Endothelial cell of umbilical vein (primary cell): ENCODE measurements at regions not wholly inside any gene's neighbourhood (a gene's known extent, or its start where the extent isn't known, plus 50 kb on each side); places are given as distances from the start of the nearest gene placed in this dataset.

Experiments used
- BruUV-seq: library from RNA; stranded (reverse); fragments of 400-500 nt; replicated peaks from 2 replicates; lab custom pipeline; 2021; lab: Mats Ljungman, UMichigan
- CTCF ChIA-PET: fragments of 300-600, 350-600 bp; sonication (Branson Sonifier 250); formaldehyde crosslinking; loops from one replicate; lab custom pipeline; 2021; ENCODE audit warnings: antibody characterized with exemption, inconsistent platforms; lab: Charles Lee
- POLR2A ChIA-PET: fragments of 300-600, 350-600 bp; sonication (Branson Sonifier 250); formaldehyde crosslinking; loops from one replicate; lab custom pipeline; 2021; ENCODE audit warnings: antibody characterized with exemption, inconsistent platforms; lab: Charles Lee
- DNase-seq: peaks from one replicate; pipeline ENCODE4 v3.0.0-alpha.2; 2011; ENCODE audit warnings: low read depth, low spot score
- FAIRE-seq: peaks from 2 replicates; lab custom pipeline; 2011; peaks lifted over from hg19 to GRCh38; lab: Jason Lieb, UNC
- H2AFZ ChIP-seq: 2 replicates; pipeline ENCODE4 v1.6.0; 2012; ENCODE audit warnings: low read depth, low read length, control low read depth, inconsistent platforms
- H3K27ac ChIP-seq: 2 replicates; pipeline ENCODE4 v1.5.1; 2011; ENCODE audit warnings: low read depth, mild to moderate bottlenecking, control low read depth, low read length, moderate library complexity; ENCODE audit not compliant: insufficient read depth
- H3K27me3 ChIP-seq, 2 experiments: 2 replicates each; pipeline versions ENCODE4 v1.6.0 to v1.6.1; 2011; ENCODE audit warnings: low read length in 2 of 2, mixed read lengths in 1 of 2; ENCODE audit not compliant: control insufficient read depth in 2 of 2, insufficient read depth in 2 of 2
- H3K36me3 ChIP-seq, 2 experiments: 2 replicates in 1 of 2; 3 replicates in 1 of 2; pipeline ENCODE4 v1.5.1; 2011; ENCODE audit warnings: low read length in 2 of 2, mild to moderate bottlenecking in 1 of 2, moderate library complexity in 1 of 2; ENCODE audit not compliant: control insufficient read depth in 2 of 2, insufficient read depth in 2 of 2; ENCODE audit errors: extremely low read depth in 1 of 2
- H3K4me1 ChIP-seq: 3 replicates; pipeline ENCODE4 v1.5.1; 2011; ENCODE audit warnings: mild to moderate bottlenecking, low read length; ENCODE audit not compliant: control insufficient read depth, insufficient read depth; ENCODE audit errors: extremely low read depth
- H3K4me2 ChIP-seq: 2 replicates; pipeline ENCODE4 v1.6.1; 2011; ENCODE audit warnings: low read length, control low read depth, mixed read lengths; ENCODE audit not compliant: insufficient read depth
- H3K4me3 ChIP-seq, 3 experiments: fragments of 200-600 bp in 1 of 3; sonication (generic), shearing (Covaris generic) in 1 of 3; replicated peaks in 1 of 3; 2 replicates each; pipeline ENCODE4 v1.5.1; 2011 to 2016; ENCODE audit warnings: control low read depth in 3 of 3, low read length in 3 of 3, mild to moderate bottlenecking in 2 of 3, inconsistent platforms in 1 of 3, low read depth in 1 of 3, moderate library complexity in 1 of 3; ENCODE audit not compliant: insufficient read depth in 1 of 3
- H3K79me2 ChIP-seq: 2 replicates; pipeline ENCODE4 v1.6.0; 2012; ENCODE audit warnings: low read length, inconsistent platforms; ENCODE audit not compliant: control insufficient read depth, insufficient read depth
- H3K9ac ChIP-seq: replicated peaks from 2 replicates; pipeline ENCODE3; 2011; ENCODE audit warnings: low read length, control low read depth; ENCODE audit not compliant: insufficient read depth; ENCODE audit errors: extremely low read depth
- H3K9me1 ChIP-seq: replicated peaks from 3 replicates; pipeline ENCODE4 v1.6.0; 2011; ENCODE audit warnings: mild to moderate bottlenecking, low read length; ENCODE audit not compliant: control insufficient read depth, insufficient read depth; ENCODE audit errors: extremely low read depth
- H3K9me3 ChIP-seq: replicated peaks from 2 replicates; pipeline ENCODE4 v1.5.1; 2012; ENCODE audit warnings: low read length, inconsistent platforms; ENCODE audit not compliant: control insufficient read depth, insufficient read depth
- H4K20me1 ChIP-seq: replicated peaks from 2 replicates; pipeline ENCODE3; 2011; ENCODE audit warnings: mild to moderate bottlenecking, low read length; ENCODE audit not compliant: control insufficient read depth, insufficient read depth; ENCODE audit errors: extremely low read depth
- EZH2 ChIP-seq: IDR thresholded peaks from 2 replicates; pipeline ENCODE4 v1.6.1; 2012; ENCODE audit warnings: borderline replicate concordance, low read depth, mild to moderate bottlenecking, moderate library complexity, low read length, inconsistent platforms; ENCODE audit not compliant: severe bottlenecking
- FOS ChIP-seq: IDR thresholded peaks from 2 replicates; pipeline ENCODE4 v1.6.1; 2011; ENCODE audit warnings: mild to moderate bottlenecking, low read length, moderate library complexity, borderline replicate concordance; ENCODE audit not compliant: insufficient read depth
- GATA2 ChIP-seq: IDR thresholded peaks from 2 replicates; pipeline ENCODE4 v1.7.0; 2011; ENCODE audit warnings: low read depth, mild to moderate bottlenecking, moderate library complexity, mixed read lengths, low read length; ENCODE audit not compliant: insufficient read length, insufficient read depth
- JUN ChIP-seq: IDR thresholded peaks from 2 replicates; pipeline ENCODE4 v1.6.1; 2011; ENCODE audit warnings: borderline replicate concordance, low read depth; ENCODE audit not compliant: insufficient read length, insufficient read depth
- MYC ChIP-seq: IDR thresholded peaks from one replicate; pipeline ENCODE4 v1.6.1; 2011; ENCODE audit warnings: mild to moderate bottlenecking, low read depth, low read length
- POLR2A ChIP-seq: IDR thresholded peaks from 2 replicates; pipeline ENCODE4 v1.6.1; 2012; ENCODE audit warnings: low read depth, mild to moderate bottlenecking, control low read depth, low read length
- POLR2AphosphoS5 ChIP-seq: IDR thresholded peaks from 2 replicates; pipeline ENCODE4 v1.6.1; 2012; ENCODE audit warnings: low read depth, mild to moderate bottlenecking, control low read depth, low read length, moderate library complexity; ENCODE audit not compliant: insufficient read depth
- dilution Hi-C: fragments of 300-500 bp; cut with MboI; formaldehyde crosslinking; loops from one replicate; pipeline ENCODE4 v1.15.0; 2019; ENCODE audit warnings: low sequenced_read_pairs; ENCODE audit not compliant: extremely low pct_ligation_motif_present
- intact Hi-C: fragments of 100-400 bp; cut with micrococcal nuclease; formaldehyde crosslinking; loops from one replicate; pipeline ENCODE4 v1.10.0; 2022
- TF ChIP-seq, protein P1 (sequence below): IDR thresholded peaks from 2 replicates; pipeline ENCODE4 v1.6.1; 2011; ENCODE audit not compliant: insufficient read depth, insufficient read length
- TF ChIP-seq, protein P2 (sequence below), 2 donors: IDR thresholded peaks; 1 replicate in 1 of 2; 2 replicates in 1 of 2; pipeline ENCODE4 v1.5.1; 2011; ENCODE audit warnings: low read length in 2 of 2, mild to moderate bottlenecking in 2 of 2, moderate library complexity in 2 of 2, control low read depth in 1 of 2, inconsistent platforms in 1 of 2, low read depth in 1 of 2; ENCODE audit not compliant: insufficient read depth in 1 of 2; ENCODE audit errors: extremely low read depth in 1 of 2

DNA sequence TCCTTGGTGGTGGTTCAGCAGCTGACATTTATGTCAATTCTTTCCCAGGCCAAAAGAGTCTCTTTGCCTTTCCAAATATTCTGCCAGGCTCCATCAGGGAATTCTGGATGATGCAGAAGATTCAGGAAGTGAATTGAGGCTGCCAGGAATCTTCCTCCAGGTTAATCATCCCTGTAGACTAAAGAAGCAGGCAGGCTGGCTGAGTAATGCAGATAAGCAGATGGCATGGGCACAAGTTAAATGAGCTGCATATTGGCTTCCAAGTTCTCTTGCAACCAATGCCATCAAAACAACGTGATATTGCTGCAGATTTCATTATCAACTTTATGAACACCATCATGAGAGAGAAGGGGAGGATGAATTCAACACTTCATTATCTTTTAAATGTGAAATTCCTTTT, 324.5 kb downstream of the KCNN2 start:
- no peak for DNase-seq
- Histone ChIP-seq H4K20me1 (no peaks in the 10 kb centered on the region), H2AFZ (no peak overlapping the region), H3K79me2 (no peaks in the 10 kb centered on the region), H3K36me3 (no peaks in the 10 kb centered on the region), H3K4me2 (no peak overlapping the region), H3K27me3 (no peaks in the 10 kb centered on the region), H3K4me3 (no peak overlapping the region), H3K9me1 (no peaks in the 10 kb centered on the region), H3K9ac (no peak overlapping the region), H3K4me1 (no peaks in the 10 kb centered on the region), H3K27ac (no peak overlapping the region), H3K9me3 (no peaks in the 10 kb centered on the region)
- no TSS peak for BruUV-seq
- dilution Hi-C loops (no loop called here), intact Hi-C loops (no loop called here)
- TF ChIP-seq POLR2A (no peak), JUN (no peak), GATA2 (no peak), EZH2 (no peak), MYC (no peak), FOS (no peak), POLR2AphosphoS5 (no peak)
- TF ChIP-seq, protein P1, sequence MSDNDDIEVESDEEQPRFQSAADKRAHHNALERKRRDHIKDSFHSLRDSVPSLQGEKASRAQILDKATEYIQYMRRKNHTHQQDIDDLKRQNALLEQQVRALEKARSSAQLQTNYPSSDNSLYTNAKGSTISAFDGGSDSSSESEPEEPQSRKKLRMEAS, result no peak
- TF ChIP-seq, protein P2, sequence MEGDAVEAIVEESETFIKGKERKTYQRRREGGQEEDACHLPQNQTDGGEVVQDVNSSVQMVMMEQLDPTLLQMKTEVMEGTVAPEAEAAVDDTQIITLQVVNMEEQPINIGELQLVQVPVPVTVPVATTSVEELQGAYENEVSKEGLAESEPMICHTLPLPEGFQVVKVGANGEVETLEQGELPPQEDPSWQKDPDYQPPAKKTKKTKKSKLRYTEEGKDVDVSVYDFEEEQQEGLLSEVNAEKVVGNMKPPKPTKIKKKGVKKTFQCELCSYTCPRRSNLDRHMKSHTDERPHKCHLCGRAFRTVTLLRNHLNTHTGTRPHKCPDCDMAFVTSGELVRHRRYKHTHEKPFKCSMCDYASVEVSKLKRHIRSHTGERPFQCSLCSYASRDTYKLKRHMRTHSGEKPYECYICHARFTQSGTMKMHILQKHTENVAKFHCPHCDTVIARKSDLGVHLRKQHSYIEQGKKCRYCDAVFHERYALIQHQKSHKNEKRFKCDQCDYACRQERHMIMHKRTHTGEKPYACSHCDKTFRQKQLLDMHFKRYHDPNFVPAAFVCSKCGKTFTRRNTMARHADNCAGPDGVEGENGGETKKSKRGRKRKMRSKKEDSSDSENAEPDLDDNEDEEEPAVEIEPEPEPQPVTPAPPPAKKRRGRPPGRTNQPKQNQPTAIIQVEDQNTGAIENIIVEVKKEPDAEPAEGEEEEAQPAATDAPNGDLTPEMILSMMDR (IDR thresholded peaks at IDR 0.05; ENCODE audit: extremely low read depth in 1 of 2, insufficient read depth in 1 of 2, low read depth in 1 of 2, low read length in 2 of 2), result no peak
- CTCF ChIA-PET, result no interaction called here
- FAIRE-seq, result no peak
- POLR2A ChIA-PET, result no interaction called here
